B cell (primary cell): ENCODE measurements at regions not wholly inside any gene's neighbourhood (a gene's known extent, or its start where the extent isn't known, plus 50 kb on each side); places are given as distances from the start of the nearest gene placed in this dataset.
"Not testable (repeated sequence)": the region's sequence is repeated elsewhere in the genome, so short reads cannot be mapped to it uniquely, and the experiment has no call there.

ENCODE experiments used
- ATAC-seq: fragments of 200-7000 bp; cut with Tn5 transposase; one replicate; pipeline ENCODE4 v1.10.0; 2021; ENCODE audit warnings: low read depth, mild to moderate bottlenecking, moderate number of reproducible peaks, moderate library complexity
- CTCF ChIA-PET: fragments of 350-600 bp; sonication (Branson Sonifier 250); formaldehyde crosslinking; loops from one replicate; lab custom pipeline; 2021; ENCODE audit warnings: antibody characterized with exemption, inconsistent platforms; lab: Charles Lee
- POLR2A ChIA-PET: fragments of 350-600 bp; sonication (Branson Sonifier 250); formaldehyde crosslinking; loops from one replicate; lab custom pipeline; 2021; ENCODE audit warnings: antibody characterized with exemption; lab: Charles Lee
- DNase-seq: peaks from one replicate; pipeline ENCODE4 v3.0.0; 2013
- H2AFZ ChIP-seq: 2 replicates; pipeline ENCODE4 v1.6.1; 2012; ENCODE audit warnings: mild to moderate bottlenecking, low read depth, low read length; ENCODE audit not compliant: insufficient read depth, poor library complexity, severe bottlenecking
- H3K27ac ChIP-seq, 2 donors: 1 replicate in 1 of 2; 2 replicates in 1 of 2; pipeline ENCODE4 v1.5.1; 2012 to 2013; ENCODE audit warnings: low read length in 2 of 2, mild to moderate bottlenecking in 2 of 2, moderate library complexity in 1 of 2
- H3K27me3 ChIP-seq, 4 experiments: fragments of 200-600 bp in 1 of 4; sonication (generic) in 1 of 4; replicated peaks in 1 of 4; 1 replicate in 2 of 4; 2 replicates in 2 of 4; pipeline versions ENCODE4 v1.6.1 to v1.7.0; 2013 to 2016; ENCODE audit warnings: low read length in 3 of 4, mild to moderate bottlenecking in 2 of 4, mixed read lengths in 1 of 4, moderate library complexity in 1 of 4; ENCODE audit not compliant: insufficient read depth in 4 of 4, control insufficient read depth in 3 of 4; ENCODE audit errors: control extremely low read depth in 1 of 4
- H3K36me3 ChIP-seq, 2 experiments: replicated peaks in 1 of 2; 1 replicate in 1 of 2; 2 replicates in 1 of 2; pipeline versions ENCODE4 v1.6.1 to v1.7.1; 2013; ENCODE audit warnings: low read length in 1 of 2; ENCODE audit not compliant: insufficient read depth in 2 of 2, control insufficient read depth in 1 of 2; ENCODE audit errors: control extremely low read depth in 1 of 2, extremely low read depth in 1 of 2
- H3K4me1 ChIP-seq, 2 donors: fragments of 200-600 bp in 1 of 2; sonication (generic) in 1 of 2; 1 replicate in 1 of 2; 2 replicates in 1 of 2; pipeline versions ENCODE4 v1.5.1 to v1.6.1; 2013 to 2017; ENCODE audit warnings: low read length in 2 of 2; ENCODE audit not compliant: control insufficient read depth in 2 of 2, insufficient read depth in 2 of 2
- H3K4me2 ChIP-seq: replicated peaks from 2 replicates; pipeline ENCODE3; 2012; ENCODE audit warnings: mild to moderate bottlenecking, low read depth, low read length; ENCODE audit not compliant: poor library complexity, severe bottlenecking
- H3K4me3 ChIP-seq, 5 experiments: fragments of 200-600 bp in 1 of 5; sonication (generic) in 1 of 5; 1 replicate in 3 of 5; 2 replicates in 2 of 5; pipeline versions ENCODE4 v1.5.1 to v1.7.0; 2011 to 2016; ENCODE audit warnings: low read length in 4 of 5, mild to moderate bottlenecking in 4 of 5, low read depth in 2 of 5, control low read depth in 1 of 5, moderate library complexity in 1 of 5; ENCODE audit not compliant: insufficient read depth in 1 of 5; ENCODE audit errors: control extremely low read depth in 1 of 5, extremely low read depth in 1 of 5
- H3K79me2 ChIP-seq: fragments of 200-600 bp; sonication (generic); one replicate; pipeline ENCODE4 v1.6.0; 2016; ENCODE audit warnings: low read length; ENCODE audit not compliant: control insufficient read depth, insufficient read depth
- H3K9ac ChIP-seq: fragments of 200-600 bp; sonication (generic); 2 replicates; pipeline ENCODE4 v1.6.1; 2017; ENCODE audit warnings: mild to moderate bottlenecking, low read length, moderate library complexity
- H3K9me3 ChIP-seq, 3 donors: one replicate each; pipeline versions ENCODE4 v1.6.1 to v1.7.1; 2013; ENCODE audit warnings: low read length in 2 of 3; ENCODE audit not compliant: control insufficient read depth in 2 of 3, insufficient read depth in 1 of 3; ENCODE audit errors: control extremely low read depth in 1 of 3
- H4K20me1 ChIP-seq: 2 replicates; pipeline ENCODE4 v1.6.0; 2012; ENCODE audit warnings: mild to moderate bottlenecking, low read length; ENCODE audit not compliant: insufficient read depth, control insufficient read depth, poor library complexity, severe bottlenecking
- H3K27ac Mint-ChIP-seq: one replicate; pipeline ENCODE4 v1.8.0; 2021; ENCODE audit warnings: mixed read lengths
- H3K27me3 Mint-ChIP-seq: one replicate; pipeline ENCODE4 v1.8.0; 2021; ENCODE audit warnings: mixed read lengths
- H3K4me1 Mint-ChIP-seq: one replicate; pipeline ENCODE4 v1.8.0; 2021; ENCODE audit warnings: mixed read lengths
- H3K4me3 Mint-ChIP-seq: one replicate; pipeline ENCODE4 v1.8.0; 2021; ENCODE audit warnings: mixed read lengths
- H3K9me3 Mint-ChIP-seq: one replicate; pipeline ENCODE4 v1.8.0; 2022; ENCODE audit warnings: mixed read lengths; ENCODE audit not compliant: insufficient read depth
- CTCF ChIP-seq: fragments of 200-600 bp; IDR thresholded peaks from one replicate; pipeline ENCODE4 v1.8.0; 2022; ENCODE audit warnings: antibody characterized with exemption, mild to moderate bottlenecking
- EZH2 ChIP-seq: IDR thresholded peaks from 2 replicates; pipeline ENCODE4 v1.6.1; 2012; ENCODE audit warnings: borderline replicate concordance, low read depth, mild to moderate bottlenecking, moderate library complexity, low read length; ENCODE audit not compliant: insufficient read depth, poor library complexity, severe bottlenecking
- WGBS: methylation state at CpG from one replicate; pipeline ENCODE4 v1.1.5; 2013; ENCODE audit warnings: missing lambda C conversion rate; ENCODE audit not compliant: insufficient coverage; 5-methylcytosine and 5-hydroxymethylcytosine counted together
- intact Hi-C: fragments of 100-400 bp; cut with micrococcal nuclease; formaldehyde crosslinking; loops from one replicate; pipeline ENCODE4 v1.10.0; 2022

GRCh38 chr21:10272216-10272615, 249.2 kb upstream of the TPTE start:
- no peak overlapping the region for H3K9ac ChIP-seq
- no peak overlapping the region for H3K4me2 ChIP-seq
- WGBS, result 86% methylated on average over 4 of the region's 5 CpGs
- ChIA-PET CTCF (no interaction called here), POLR2A (no interaction called here)
- intact Hi-C loops, result no loop called here
- no peaks in the 10 kb centered on the region for H4K20me1 ChIP-seq
- H3K27me3 ChIP-seq, result no peaks in the 10 kb centered on the region
- no peak overlapping the region for H3K4me3 Mint-ChIP-seq
- DNase-seq, result peak; percentile 8
- H3K4me1 ChIP-seq, result no peaks in the 10 kb centered on the region
- no peak for TF ChIP-seq EZH2
- TF ChIP-seq CTCF, result no peak
- H3K79me2 ChIP-seq, result no peaks in the 10 kb centered on the region
- H3K27ac ChIP-seq, result no peak overlapping the region
- ATAC-seq, result no peak
- no peak overlapping the region for H3K4me3 ChIP-seq
- H3K27ac Mint-ChIP-seq, result no peak overlapping the region
- H3K9me3 ChIP-seq, result peaks cover 4 to 5% (median 4%) of the 10 kb centered on the region in 3 donors
- H3K4me1 Mint-ChIP-seq, result no peaks in the 10 kb centered on the region
- H2AFZ ChIP-seq, result no peak overlapping the region
- peaks cover 10% of the 10 kb centered on the region for H3K9me3 Mint-ChIP-seq
- H3K36me3 ChIP-seq, result no peaks in the 10 kb centered on the region
- no peaks in the 10 kb centered on the region for H3K27me3 Mint-ChIP-seq

GRCh38 chr21:10273196-10273595, 248.2 kb upstream of the TPTE start:
- H3K27ac Mint-ChIP-seq, result no peak overlapping the region
- no peak overlapping the region for H3K27ac ChIP-seq
- POLR2A ChIA-PET, result no interaction called here
- H3K4me3 ChIP-seq, result no peak overlapping the region
- H3K9me3 ChIP-seq, result peaks cover 4 to 5% (median 4%) of the 10 kb centered on the region in 3 donors
- no peak for ATAC-seq
- H3K27me3 ChIP-seq, result no peaks in the 10 kb centered on the region
- WGBS, result no CpG with 5 or more reads among the region's 2 CpGs
- H4K20me1 ChIP-seq, result no peaks in the 10 kb centered on the region
- H2AFZ ChIP-seq, result no peak overlapping the region
- no peaks in the 10 kb centered on the region for H3K4me1 ChIP-seq
- no peaks in the 10 kb centered on the region for H3K36me3 ChIP-seq
- H3K4me2 ChIP-seq, result no peak overlapping the region
- H3K9ac ChIP-seq, result no peak overlapping the region
- intact Hi-C loops, result no loop called here
- CTCF ChIA-PET, result no interaction called here
- DNase-seq, result no peak
- H3K79me2 ChIP-seq, result no peaks in the 10 kb centered on the region
- peaks cover 10% of the 10 kb centered on the region for H3K9me3 Mint-ChIP-seq
- H3K27me3 Mint-ChIP-seq, result no peaks in the 10 kb centered on the region
- H3K4me3 Mint-ChIP-seq, result no peak overlapping the region
- TF ChIP-seq CTCF, result no peak
- no peak for TF ChIP-seq EZH2
- H3K4me1 Mint-ChIP-seq, result no peaks in the 10 kb centered on the region

GRCh38 chr21:10273794-10274338, 247.5 kb upstream of the TPTE start:
- H3K9ac ChIP-seq, ATAC-seq, H3K27ac ChIP-seq, H3K4me3 Mint-ChIP-seq, H3K4me1 ChIP-seq, H3K36me3 ChIP-seq, H3K27ac Mint-ChIP-seq, H2AFZ ChIP-seq, H3K4me1 Mint-ChIP-seq, H3K27me3 ChIP-seq, CTCF ChIA-PET, H3K4me2 ChIP-seq, H3K4me3 ChIP-seq, intact Hi-C loops, H3K79me2 ChIP-seq, POLR2A ChIA-PET, H3K27me3 Mint-ChIP-seq, H3K9me3 ChIP-seq, H4K20me1 ChIP-seq: not testable (repeated sequence)
- peak; percentile 4 for DNase-seq
- peaks cover 10% of the 10 kb centered on the region for H3K9me3 Mint-ChIP-seq
- 69% methylated on average over 2 of the region's 3 CpGs for WGBS
